DOHH2 (cell line): ENCODE measurements at regions not wholly inside any gene's neighbourhood (a gene's known extent, or its start where the extent isn't known, plus 50 kb on each side); places are given as distances from the start of the nearest gene placed in this dataset.

ENCODE experiments used
- CTCF ChIP-seq: fragments of 200-600 bp; sonication (generic); IDR thresholded peaks from one replicate; pipeline ENCODE4 v1.5.1; 2014; ENCODE audit warnings: antibody characterized with exemption, mild to moderate bottlenecking, low read depth, low read length; ENCODE audit not compliant: poor library complexity, severe bottlenecking
- EZH2phosphoT487 ChIP-seq: fragments of 200-600 bp; sonication (generic); IDR thresholded peaks from 2 replicates; pipeline ENCODE4 v1.6.1; 2017; ENCODE audit warnings: borderline replicate concordance, mild to moderate bottlenecking, antibody characterized with exemption, low read length, moderate library complexity, mixed read lengths

- TF ChIP-seq EZH2phosphoT487, result no peak
- no peak for TF ChIP-seq CTCF
Measured at GRCh38 chr9:88816141-88816540, 175.1 kb upstream of the S1PR3 start.
